ENCODE measurements at regions not wholly inside any gene's neighbourhood (a gene's known extent, or its start where the extent isn't known, plus 50 kb on each side); places are given as distances from the start of the nearest gene placed in this dataset.

DNA sequence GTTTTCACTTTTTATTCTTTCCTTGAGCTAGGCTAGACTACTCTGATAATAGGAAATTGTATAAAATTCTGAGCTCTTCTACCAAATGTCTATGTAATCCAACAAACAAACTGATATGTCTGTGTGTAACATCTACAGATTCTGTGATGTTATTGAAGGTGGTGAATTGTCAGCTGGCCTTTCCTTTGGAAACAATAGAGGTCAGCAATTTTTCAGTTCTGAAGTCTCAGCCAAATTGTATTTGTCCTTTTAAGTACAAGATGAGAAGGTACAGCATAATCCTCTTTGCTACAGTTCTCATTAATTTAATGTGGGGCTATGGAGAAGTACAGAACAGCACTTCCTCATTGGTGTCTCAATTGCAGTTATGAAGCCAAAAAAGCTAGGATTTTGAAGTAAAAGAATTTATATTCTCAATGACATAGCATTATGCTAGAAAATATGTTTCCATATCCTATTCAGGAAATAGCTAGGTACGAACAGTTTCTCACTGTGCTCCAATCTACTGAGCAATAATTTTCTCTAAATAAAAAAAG, 198.0 kb downstream of the HINT1 start:
- Histone ChIP-seq H3K36me3 (no peaks in the 10 kb centered on the region), H3K4me1 (no peaks in the 10 kb centered on the region), H3K9me3 (no peaks in the 10 kb centered on the region), H3K27me3 (no peaks in the 10 kb centered on the region), H3K4me3 (ENCODE audit: low read depth, low read length) (no peak overlapping the region)
- no peak for DNase-seq
- TF ChIP-seq, protein P1, sequence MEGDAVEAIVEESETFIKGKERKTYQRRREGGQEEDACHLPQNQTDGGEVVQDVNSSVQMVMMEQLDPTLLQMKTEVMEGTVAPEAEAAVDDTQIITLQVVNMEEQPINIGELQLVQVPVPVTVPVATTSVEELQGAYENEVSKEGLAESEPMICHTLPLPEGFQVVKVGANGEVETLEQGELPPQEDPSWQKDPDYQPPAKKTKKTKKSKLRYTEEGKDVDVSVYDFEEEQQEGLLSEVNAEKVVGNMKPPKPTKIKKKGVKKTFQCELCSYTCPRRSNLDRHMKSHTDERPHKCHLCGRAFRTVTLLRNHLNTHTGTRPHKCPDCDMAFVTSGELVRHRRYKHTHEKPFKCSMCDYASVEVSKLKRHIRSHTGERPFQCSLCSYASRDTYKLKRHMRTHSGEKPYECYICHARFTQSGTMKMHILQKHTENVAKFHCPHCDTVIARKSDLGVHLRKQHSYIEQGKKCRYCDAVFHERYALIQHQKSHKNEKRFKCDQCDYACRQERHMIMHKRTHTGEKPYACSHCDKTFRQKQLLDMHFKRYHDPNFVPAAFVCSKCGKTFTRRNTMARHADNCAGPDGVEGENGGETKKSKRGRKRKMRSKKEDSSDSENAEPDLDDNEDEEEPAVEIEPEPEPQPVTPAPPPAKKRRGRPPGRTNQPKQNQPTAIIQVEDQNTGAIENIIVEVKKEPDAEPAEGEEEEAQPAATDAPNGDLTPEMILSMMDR (IDR thresholded peaks at IDR 0.05; ENCODE audit: low read depth, low read length): no peak

DNA sequence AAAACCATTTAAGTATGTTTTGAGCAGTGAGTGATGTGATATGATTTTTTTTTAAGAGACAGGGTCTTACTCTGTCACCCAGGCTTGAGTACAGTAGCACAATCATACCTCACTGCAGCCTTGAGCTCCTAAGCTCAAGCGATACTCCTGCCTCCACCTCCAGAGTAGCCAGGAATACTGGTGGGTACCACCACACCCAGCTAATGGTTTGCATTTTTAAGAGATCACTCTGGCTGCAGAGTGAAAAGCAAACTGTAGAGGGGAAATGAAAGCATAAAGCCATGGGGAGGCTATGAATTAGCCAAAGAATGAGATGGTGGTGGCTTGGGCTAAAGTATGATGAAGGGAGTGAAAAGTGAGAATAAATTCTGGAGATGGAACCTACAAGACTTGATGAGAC, 199.1 kb downstream of the HINT1 start:
- no peak overlapping the region for H3K4me3 ChIP-seq (ENCODE audit: low read depth, low read length)
- no peaks in the 10 kb centered on the region for H3K36me3 ChIP-seq
- no peaks in the 10 kb centered on the region for H3K9me3 ChIP-seq
- H3K4me1 ChIP-seq: no peaks in the 10 kb centered on the region
- TF ChIP-seq, protein P1 (IDR thresholded peaks at IDR 0.05; ENCODE audit: low read depth, low read length): no peak
- H3K27me3 ChIP-seq: no peaks in the 10 kb centered on the region
- DNase-seq: no peak

DNA sequence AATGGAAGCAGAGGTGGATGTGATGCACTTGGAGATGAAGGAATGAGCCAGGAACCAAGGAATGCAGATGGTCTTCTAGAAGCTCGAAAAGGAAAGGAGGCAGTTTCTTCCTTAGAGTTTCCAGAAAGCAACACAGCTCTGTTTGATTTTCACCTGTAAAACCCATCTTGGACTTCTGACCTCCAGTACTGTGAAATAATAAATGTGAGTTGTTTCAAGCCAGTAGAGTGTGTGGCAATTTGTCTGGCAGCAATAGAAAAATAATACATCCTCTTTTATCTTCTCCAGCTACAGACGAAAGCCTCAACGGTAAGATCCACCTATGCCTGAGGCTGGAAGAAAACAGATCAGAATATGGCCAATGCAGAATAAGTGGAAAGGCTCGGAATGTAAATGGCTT, 199.7 kb downstream of the HINT1 start:
- no peaks in the 10 kb centered on the region for H3K36me3 ChIP-seq
- H3K27me3 ChIP-seq: no peaks in the 10 kb centered on the region
- no peaks in the 10 kb centered on the region for H3K4me1 ChIP-seq
- no peak overlapping the region for H3K4me3 ChIP-seq (ENCODE audit: low read depth, low read length)
- H3K9me3 ChIP-seq: no peaks in the 10 kb centered on the region
- TF ChIP-seq, protein P1 (IDR thresholded peaks at IDR 0.05; ENCODE audit: low read depth, low read length): no peak
- no peak for DNase-seq

DNA sequence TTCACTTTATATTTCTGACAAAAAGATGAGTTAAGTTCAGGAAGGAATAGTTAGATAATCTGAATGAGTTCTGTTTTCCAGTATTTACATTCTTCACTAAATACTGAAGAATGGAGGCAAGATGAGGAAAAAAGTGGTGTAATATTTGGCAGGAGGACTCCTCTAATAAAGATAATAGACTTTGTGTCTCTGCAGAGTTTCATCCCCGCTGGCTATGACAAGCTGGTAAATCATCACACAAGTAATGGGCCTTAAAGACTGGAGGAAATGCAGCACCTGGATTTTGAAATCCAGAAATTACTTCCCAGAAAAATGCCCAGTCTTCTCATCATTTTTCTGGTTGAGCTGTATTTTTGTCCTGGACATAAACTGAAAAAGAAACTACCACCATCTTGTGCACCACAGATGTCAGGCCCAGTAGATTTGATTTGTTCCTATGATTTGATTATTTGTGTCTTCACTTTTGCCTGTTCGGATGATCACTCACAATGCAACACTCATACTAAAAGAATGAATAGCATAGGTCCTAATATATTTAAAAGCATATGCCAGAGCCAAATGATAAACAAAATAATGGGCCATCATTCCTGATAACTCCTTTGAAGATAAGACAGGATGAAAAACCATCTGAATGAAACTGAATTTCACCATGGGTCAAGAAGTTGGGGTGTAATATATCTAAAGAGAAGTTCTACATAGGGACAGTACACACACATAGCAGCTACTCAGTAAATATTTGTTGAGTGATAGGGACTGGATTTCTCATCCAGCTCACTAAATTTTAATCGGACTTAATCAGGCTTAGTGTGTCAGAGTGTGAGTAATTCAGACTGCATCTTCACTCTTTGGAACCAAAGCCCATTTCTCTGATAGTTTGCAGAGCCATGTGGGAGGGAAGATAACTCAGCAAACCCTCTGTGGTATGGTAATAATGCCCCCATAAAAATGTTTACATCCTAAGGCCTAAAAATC, 200.5 kb downstream of the HINT1 start:
- no peaks in the 10 kb centered on the region for H3K36me3 ChIP-seq
- H3K4me1 ChIP-seq: no peaks in the 10 kb centered on the region
- no peaks in the 10 kb centered on the region for H3K9me3 ChIP-seq
- no peak overlapping the region for H3K4me3 ChIP-seq (ENCODE audit: low read depth, low read length)
- H3K27me3 ChIP-seq: no peaks in the 10 kb centered on the region
- no peak for DNase-seq
- TF ChIP-seq, protein P1 (IDR thresholded peaks at IDR 0.05; ENCODE audit: low read depth, low read length): no peak

DNA sequence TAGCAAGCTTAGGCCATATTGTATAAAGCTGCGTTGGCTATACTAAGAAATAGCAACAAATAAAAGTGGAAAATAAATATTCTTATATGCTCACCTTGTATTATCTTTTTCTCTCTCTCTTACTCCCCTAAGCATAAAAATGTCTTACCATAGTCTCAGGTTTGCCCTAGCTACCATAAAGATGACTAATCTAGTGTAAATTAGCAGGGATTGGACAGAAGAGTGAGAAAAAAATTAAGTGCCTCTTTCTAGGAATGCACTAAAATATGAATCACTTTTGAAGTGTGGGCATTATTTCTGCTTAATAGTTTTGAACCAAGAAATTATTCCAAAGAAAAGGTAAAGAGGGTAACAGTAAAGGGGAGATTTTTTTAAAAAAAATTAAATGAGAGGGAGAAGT, 201.3 kb downstream of the HINT1 start:
- TF ChIP-seq, protein P1 (IDR thresholded peaks at IDR 0.05; ENCODE audit: low read depth, low read length): no peak
- Histone ChIP-seq H3K36me3 (no peaks in the 10 kb centered on the region), H3K27me3 (no peaks in the 10 kb centered on the region), H3K4me1 (no peaks in the 10 kb centered on the region), H3K4me3 (ENCODE audit: low read depth, low read length) (no peak overlapping the region), H3K9me3 (no peaks in the 10 kb centered on the region)
- no peak for DNase-seq

DNA sequence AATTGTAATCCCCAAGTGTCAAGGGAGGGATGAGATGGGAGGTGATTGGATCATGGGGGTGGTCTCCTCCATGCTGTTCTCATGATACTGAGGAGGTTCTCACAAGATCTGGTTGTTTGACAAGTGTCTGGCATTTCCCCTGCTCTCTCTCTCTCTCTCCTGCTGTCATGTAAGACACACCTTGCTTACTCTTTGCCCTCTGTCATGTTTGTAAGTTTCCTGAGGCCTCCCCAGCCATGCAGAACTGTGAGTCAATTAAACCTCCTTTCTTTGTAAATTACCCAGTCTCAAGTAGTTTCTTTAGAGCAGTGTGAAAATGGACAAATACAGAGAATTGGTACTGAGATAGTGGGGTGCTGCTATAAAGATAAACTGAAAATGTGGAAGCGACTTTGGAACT, 207.9 kb downstream of the HINT1 start:
- DNase-seq: no peak
- H3K27me3 ChIP-seq: no peaks in the 10 kb centered on the region
- TF ChIP-seq, protein P1 (IDR thresholded peaks at IDR 0.05; ENCODE audit: low read depth, low read length): no peak
- no peaks in the 10 kb centered on the region for H3K9me3 ChIP-seq
- H3K36me3 ChIP-seq: no peaks in the 10 kb centered on the region
- H3K4me1 ChIP-seq: no peaks in the 10 kb centered on the region
- no peak overlapping the region for H3K4me3 ChIP-seq (ENCODE audit: low read depth, low read length)

Measured in BE2C (cell line).